IMR-90 (cell line): ENCODE measurements at regions not wholly inside any gene's neighbourhood (a gene's known extent, or its start where the extent isn't known, plus 50 kb on each side); places are given as distances from the start of the nearest gene placed in this dataset.

Source experiments
- ATAC-seq: fragments of 200-7000 bp; cut with Tn5 transposase; 2 replicates; pipeline ENCODE4 v1.9.1; 2020; ENCODE audit warnings: low read depth, mild to moderate bottlenecking, moderate library complexity
- BruUV-seq: library from RNA; stranded (reverse); fragments of 400-500 nt; replicated peaks from 2 replicates; lab custom pipeline; 2021; lab: Mats Ljungman, UMichigan
- CTCF ChIA-PET: fragments of 300-600 bp; formaldehyde crosslinking; extraction: SDS; loops from one replicate; lab custom pipeline; 2021; ENCODE audit warnings: antibody characterized with exemption; lab: Yijun Ruan, JAX
- POLR2A ChIA-PET: fragments of 300-600 bp; sonication (Branson Sonifier 250); formaldehyde crosslinking; loops from one replicate; lab custom pipeline; 2022; ENCODE audit warnings: antibody characterized with exemption; ENCODE audit not compliant: unreplicated experiment; lab: Charles Lee
- DNase-seq: peaks from one replicate; pipeline ENCODE4 v3.0.0; 2013
- H2AFZ ChIP-seq: replicated peaks from 2 replicates; pipeline ENCODE3; 2013; ENCODE audit warnings: low read length, mild to moderate bottlenecking; ENCODE audit not compliant: poor library complexity
- H2AK5ac ChIP-seq: 2 replicates; pipeline ENCODE4 v1.6.1; 2013; ENCODE audit warnings: low read depth, low read length, inconsistent platforms
- H2AK9ac ChIP-seq: replicated peaks from 2 replicates; pipeline ENCODE3; 2013; ENCODE audit warnings: mild to moderate bottlenecking, low read depth, low read length, moderate library complexity; ENCODE audit not compliant: poor library complexity
- H2BK120ac ChIP-seq: 2 replicates; pipeline ENCODE4 v1.6.1; 2013; ENCODE audit warnings: low read depth, low read length, inconsistent platforms
- H2BK15ac ChIP-seq: 3 replicates; pipeline ENCODE4 v1.6.1; 2013; ENCODE audit warnings: low read depth, low read length, inconsistent platforms
- H2BK20ac ChIP-seq: 2 replicates; pipeline ENCODE4 v1.6.1; 2013; ENCODE audit warnings: low read depth, mild to moderate bottlenecking, inconsistent platforms, low read length, moderate library complexity
- H2BK5ac ChIP-seq: 2 replicates; pipeline ENCODE4 v1.6.1; 2013; ENCODE audit warnings: mild to moderate bottlenecking, low read depth, low read length, inconsistent platforms; ENCODE audit not compliant: poor library complexity, severe bottlenecking
- H3K14ac ChIP-seq: replicated peaks from 2 replicates; pipeline ENCODE4 v1.6.1; 2013; ENCODE audit warnings: low read depth, low read length, inconsistent platforms
- H3K18ac ChIP-seq: 2 replicates; pipeline ENCODE4 v1.6.1; 2013; ENCODE audit warnings: low read depth, low read length, control low read depth
- H3K23ac ChIP-seq: 2 replicates; pipeline ENCODE4 v1.6.1; 2013; ENCODE audit warnings: low read depth, low read length, inconsistent platforms
- H3K27ac ChIP-seq: 2 replicates; pipeline ENCODE4 v1.5.1; 2013; ENCODE audit warnings: mild to moderate bottlenecking, control low read depth, low read length; ENCODE audit not compliant: insufficient read depth
- H3K27me3 ChIP-seq: 2 replicates; pipeline ENCODE4 v1.6.1; 2013; ENCODE audit warnings: low read length; ENCODE audit not compliant: control insufficient read depth, insufficient read depth
- H3K36me3 ChIP-seq: 2 replicates; pipeline ENCODE4 v1.6.1; 2013; ENCODE audit warnings: low read length, mixed read lengths; ENCODE audit not compliant: control insufficient read depth, insufficient read depth
- H3K4ac ChIP-seq: 2 replicates; pipeline ENCODE4 v1.6.1; 2013; ENCODE audit warnings: low read depth, low read length, inconsistent platforms
- H3K4me1 ChIP-seq: 2 replicates; pipeline ENCODE4 v1.6.1; 2013; ENCODE audit warnings: low read length, mixed read lengths; ENCODE audit not compliant: control insufficient read depth, insufficient read depth
- H3K4me2 ChIP-seq: 2 replicates; pipeline ENCODE4 v1.6.1; 2013; ENCODE audit warnings: low read depth, mild to moderate bottlenecking, control low read depth, low read length, moderate library complexity
- H3K4me3 ChIP-seq: 2 replicates; pipeline ENCODE4 v1.5.1; 2013; ENCODE audit warnings: low read depth, mild to moderate bottlenecking, control low read depth, low read length, moderate library complexity; ENCODE audit not compliant: insufficient read depth
- H3K56ac ChIP-seq: 2 replicates; pipeline ENCODE4 v1.6.1; 2013; ENCODE audit warnings: low read length, inconsistent platforms; ENCODE audit not compliant: insufficient read depth; ENCODE audit errors: extremely low read depth
- H3K79me1 ChIP-seq, 2 experiments: 2 replicates each; pipeline ENCODE4 v1.6.1; 2013; ENCODE audit warnings: low read length in 2 of 2, inconsistent platforms in 1 of 2, low read depth in 1 of 2
- H3K9ac ChIP-seq: 2 replicates; pipeline ENCODE4 v1.6.1; 2013; ENCODE audit warnings: low read depth, low read length, control low read depth
- H3K9me1 ChIP-seq: 2 replicates; pipeline ENCODE4 v1.6.1; 2013; ENCODE audit warnings: low read length, inconsistent platforms; ENCODE audit not compliant: insufficient read depth
- H3K9me3 ChIP-seq: 2 replicates; pipeline ENCODE4 v1.6.1; 2013; ENCODE audit warnings: low read length; ENCODE audit not compliant: control insufficient read depth, insufficient read depth
- H4K20me1 ChIP-seq: 2 replicates; pipeline ENCODE4 v1.6.1; 2013; ENCODE audit warnings: low read length, inconsistent platforms; ENCODE audit not compliant: insufficient read depth
- H4K5ac ChIP-seq: 2 replicates; pipeline ENCODE4 v1.6.1; 2013; ENCODE audit warnings: mild to moderate bottlenecking, low read depth, low read length, control low read depth
- H4K8ac ChIP-seq, 2 experiments: 2 replicates each; pipeline ENCODE4 v1.6.1; 2013; ENCODE audit warnings: low read depth in 2 of 2, low read length in 2 of 2, control low read depth in 1 of 2, inconsistent platforms in 1 of 2
- H4K91ac ChIP-seq: 2 replicates; pipeline ENCODE4 v1.6.1; 2013; ENCODE audit warnings: low read depth, low read length, inconsistent platforms; ENCODE audit not compliant: insufficient read depth
- BHLHE40 ChIP-seq: fragments of 150-350 bp; IDR thresholded peaks from 2 replicates; pipeline ENCODE4 v1.6.1; 2016; ENCODE audit warnings: mild to moderate bottlenecking, low read depth, low read length
- CEBPB ChIP-seq: IDR thresholded peaks from 2 replicates; pipeline ENCODE4 v1.6.1; 2012; ENCODE audit warnings: low read depth, low read length, improper control_type of control experiment
- CTCF ChIP-seq: conservative IDR thresholded peaks from 2 replicates; pipeline ENCODE4 v1.5.1; 2012; ENCODE audit warnings: mild to moderate bottlenecking, low read depth, low read length, improper control_type of control experiment
- MAFK ChIP-seq: IDR thresholded peaks from 2 replicates; pipeline ENCODE4 v1.6.1; 2012; ENCODE audit warnings: low read depth, low read length, improper control_type of control experiment
- MAZ ChIP-seq: IDR thresholded peaks from 2 replicates; pipeline ENCODE4 v1.6.1; 2012; ENCODE audit warnings: low read depth, mild to moderate bottlenecking, low read length, improper control_type of control experiment, moderate library complexity, borderline replicate concordance
- POLR2A ChIP-seq: IDR thresholded peaks from 2 replicates; pipeline ENCODE4 v1.6.1; 2012; ENCODE audit warnings: mild to moderate bottlenecking, low read depth, low read length
- RAD21 ChIP-seq: IDR thresholded peaks from 2 replicates; pipeline ENCODE4 v1.6.1; 2012; ENCODE audit warnings: low read length, improper control_type of control experiment
- RCOR1 ChIP-seq: IDR thresholded peaks from 2 replicates; pipeline ENCODE4 v1.6.1; 2012; ENCODE audit warnings: mild to moderate bottlenecking, low read length, improper control_type of control experiment; ENCODE audit not compliant: insufficient replicate concordance
- USF2 ChIP-seq: fragments of 150-350 bp; IDR thresholded peaks from 2 replicates; pipeline ENCODE4 v1.6.1; 2017; ENCODE audit warnings: mild to moderate bottlenecking, antibody characterized with exemption, low read length, low read depth
- WGBS, 2 experiments: methylation state at CpG; one replicate each; pipeline versions ENCODE4 v1.1.5 to v1.1.7; 2013; ENCODE audit warnings: missing lambda C conversion rate in 2 of 2; ENCODE audit not compliant: insufficient read length in 1 of 2; ENCODE audit errors: extremely low coverage in 2 of 2; 5-methylcytosine and 5-hydroxymethylcytosine counted together
- dilution Hi-C: fragments of 300-500 bp; cut with HindIII; formaldehyde crosslinking; loops from one replicate; pipeline ENCODE4 v1.14.3; 2018; ENCODE audit warnings: low sequenced_read_pairs; ENCODE audit not compliant: unreplicated experiment
- in situ Hi-C: fragments of 300-500 bp; cut with MboI; formaldehyde crosslinking; loops from 3 replicates; pipeline ENCODE4 v1.14.3; 2019; ENCODE audit warnings: low sequenced_read_pairs, inconsistent platforms, mixed read lengths
- intact Hi-C: fragments of 100-400 bp; cut with micrococcal nuclease; formaldehyde crosslinking; loops from 2 replicates; pipeline ENCODE4 v1.10.0; 2022

GRCh38 chr5:154559398-154560276 lies 81.6 kb upstream of the HAND1 start:
- H2BK15ac ChIP-seq, result no peak overlapping the region
- TF ChIP-seq CEBPB, result no peak
- no peak for TF ChIP-seq MAZ
- TF ChIP-seq CTCF, result no peak
- no peak for TF ChIP-seq BHLHE40
- TF ChIP-seq USF2, result no peak
- TF ChIP-seq MAFK, result no peak
- TF ChIP-seq RAD21, result no peak
- no peak for TF ChIP-seq POLR2A
- TF ChIP-seq RCOR1, result no peak
- H4K8ac ChIP-seq, result no peak overlapping the region
- H3K9me3 ChIP-seq, result no peaks in the 10 kb centered on the region
- H3K4ac ChIP-seq, result no peak overlapping the region
- H3K18ac ChIP-seq, result no peak overlapping the region
- dilution Hi-C loops (no loop called here), intact Hi-C loops (no loop called here), in situ Hi-C loops (no loop called here)
- H2AK9ac ChIP-seq, result no peak overlapping the region
- no peaks in the 10 kb centered on the region for H3K4me1 ChIP-seq
- no peak overlapping the region for H2BK120ac ChIP-seq
- H2BK20ac ChIP-seq, result no peak overlapping the region
- ChIA-PET CTCF (no interaction called here), POLR2A (no interaction called here)
- H3K9ac ChIP-seq, result no peak overlapping the region
- no TSS peak for BruUV-seq
- no peaks in the 10 kb centered on the region for H4K20me1 ChIP-seq
- no peak overlapping the region for H4K91ac ChIP-seq
- no peak overlapping the region for H2AFZ ChIP-seq
- WGBS, 2 experiments, result 57% methylated on average over 2 of the region's 6 CpGs; no CpG with 5 or more reads in 1 of the 2 experiments
- H3K56ac ChIP-seq, result no peak overlapping the region
- DNase-seq (no peak), ATAC-seq (no peak)
- no peak overlapping the region for H3K14ac ChIP-seq
- no peak overlapping the region for H3K27ac ChIP-seq
- no peak overlapping the region for H3K23ac ChIP-seq
- no peak overlapping the region for H4K5ac ChIP-seq
- H2AK5ac ChIP-seq, result no peak overlapping the region
- H3K36me3 ChIP-seq, result no peaks in the 10 kb centered on the region
- H2BK5ac ChIP-seq, result no peak overlapping the region
- H3K27me3 ChIP-seq, result peaks cover 2% of the 10 kb centered on the region; the same call in 1 of the 2 replicates
- H3K9me1 ChIP-seq, result no peaks in the 10 kb centered on the region
- no peaks in the 10 kb centered on the region for H3K79me1 ChIP-seq
- H3K4me2 ChIP-seq, result no peak overlapping the region
- no peak overlapping the region for H3K4me3 ChIP-seq
